ENCODE measurements at regions not wholly inside any gene's neighbourhood (a gene's known extent, or its start where the extent isn't known, plus 50 kb on each side); places are given as distances from the start of the nearest gene placed in this dataset.
"Not testable (repeated sequence)": the region's sequence is repeated elsewhere in the genome, so short reads cannot be mapped to it uniquely, and the experiment has no call there.

GRCh38 chr4:135927651-135928050, 1604.6 kb downstream of the PCDH18 start:
- DNase-seq (ENCODE audit: low read depth in 3 of 3) = no peak

GRCh38 chr4:135921081-135921480, 1611.2 kb downstream of the PCDH18 start:
- no peak for DNase-seq (ENCODE audit: low read depth in 3 of 3)

- DNase-seq (ENCODE audit: low read depth in 3 of 3) = no peak
Observed at GRCh38 chr4:135917011-135917410, 1615.3 kb downstream of the PCDH18 start.

- no peak for DNase-seq (ENCODE audit: low read depth in 3 of 3)
Observed at GRCh38 chr4:135900956-135901355, 1631.3 kb downstream of the PCDH18 start.

GRCh38 chr4:135864304-135864703, 1662.7 kb upstream of the PABPC4L start:
- DNase-seq (ENCODE audit: low read depth in 3 of 3) = not testable (repeated sequence)

- DNase-seq (ENCODE audit: low read depth in 3 of 3) = no peak
Observed at GRCh38 chr4:135840781-135841180, 1639.2 kb upstream of the PABPC4L start.

GRCh38 chr4:135839712-135840111, 1638.1 kb upstream of the PABPC4L start:
- DNase-seq (ENCODE audit: low read depth in 3 of 3) = no peak

- DNase-seq (ENCODE audit: low read depth in 3 of 3) = no peak
Observed at GRCh38 chr4:135838889-135839288, 1637.3 kb upstream of the PABPC4L start.

GRCh38 chr4:135834471-135834870, 1632.9 kb upstream of the PABPC4L start:
- DNase-seq (ENCODE audit: low read depth in 3 of 3) = no peak

GRCh38 chr4:135833529-135833928, 1631.9 kb upstream of the PABPC4L start:
- DNase-seq (ENCODE audit: low read depth in 3 of 3) = no peak

GRCh38 chr4:135824759-135825296, 1623.2 kb upstream of the PABPC4L start:
- no peak for DNase-seq (ENCODE audit: low read depth in 3 of 3)

GRCh38 chr4:135804785-135805184, 1603.2 kb upstream of the PABPC4L start:
- no peak for DNase-seq (ENCODE audit: low read depth in 3 of 3)

GRCh38 chr4:135777361-135777760, 1575.8 kb upstream of the PABPC4L start:
- no peak for DNase-seq (ENCODE audit: low read depth in 3 of 3)

- no peak for DNase-seq (ENCODE audit: low read depth in 3 of 3)
Observed at GRCh38 chr4:135775909-135776308, 1574.3 kb upstream of the PABPC4L start.

- DNase-seq (ENCODE audit: low read depth in 3 of 3) = no peak
Observed at GRCh38 chr4:135770505-135770904, 1568.9 kb upstream of the PABPC4L start.

GRCh38 chr4:135744928-135745327, 1543.3 kb upstream of the PABPC4L start:
- no peak for DNase-seq (ENCODE audit: low read depth in 3 of 3)

GRCh38 chr4:135741583-135741982, 1540.0 kb upstream of the PABPC4L start:
- no peak for DNase-seq (ENCODE audit: low read depth in 3 of 3)

- no peak for DNase-seq (ENCODE audit: low read depth in 3 of 3)
Observed at GRCh38 chr4:135739354-135739753, 1537.8 kb upstream of the PABPC4L start.

GRCh38 chr4:135735512-135735911, 1533.9 kb upstream of the PABPC4L start:
- DNase-seq (ENCODE audit: low read depth in 3 of 3) = no peak

GRCh38 chr4:135732448-135732847, 1530.9 kb upstream of the PABPC4L start:
- DNase-seq (ENCODE audit: low read depth in 3 of 3) = no peak

- no peak for DNase-seq (ENCODE audit: low read depth in 3 of 3)
Observed at GRCh38 chr4:135731682-135732081, 1530.1 kb upstream of the PABPC4L start.

GRCh38 chr4:135724421-135724820, 1522.8 kb upstream of the PABPC4L start:
- no peak for DNase-seq (ENCODE audit: low read depth in 3 of 3)

- DNase-seq (ENCODE audit: low read depth in 3 of 3) = no peak
Observed at GRCh38 chr4:135718019-135718418, 1516.4 kb upstream of the PABPC4L start.

- DNase-seq (ENCODE audit: low read depth in 3 of 3) = no peak
Observed at GRCh38 chr4:135705343-135705742, 1503.8 kb upstream of the PABPC4L start.
